PFSK-1 (cell line): ENCODE measurements at regions not wholly inside any gene's neighbourhood (a gene's known extent, or its start where the extent isn't known, plus 50 kb on each side); places are given as distances from the start of the nearest gene placed in this dataset.
A peak's percentile ranks its signal among the peaks of the same experiment; 100 is the strongest.

Experiments used
- FOXP2 ChIP-seq: optimal IDR thresholded peaks from 2 replicates; pipeline ENCODE3; 2011; ENCODE audit warnings: borderline replicate concordance, control low read depth, inconsistent platforms; ENCODE audit not compliant: insufficient read depth; ENCODE audit errors: extremely low read length, extremely low read depth
- POLR2AphosphoS5 ChIP-seq: IDR thresholded peaks from 2 replicates; pipeline ENCODE4 v1.6.1; 2012; ENCODE audit warnings: low read depth, mild to moderate bottlenecking, control low read depth, low read length, moderate library complexity
- REST ChIP-seq, 2 experiments: IDR thresholded peaks; 2 replicates each; pipeline versions ENCODE4 v1.6.1 to v1.8.0; 2011 to 2012; ENCODE audit warnings: low read depth in 2 of 2, low read length in 2 of 2, control low read depth in 1 of 2, inconsistent platforms in 1 of 2, mild to moderate bottlenecking in 1 of 2, moderate library complexity in 1 of 2; ENCODE audit not compliant: insufficient read depth in 1 of 2
- SIN3A ChIP-seq: IDR thresholded peaks from 2 replicates; pipeline ENCODE4 v1.6.1; 2012; ENCODE audit warnings: mild to moderate bottlenecking, low read length, moderate library complexity, borderline replicate concordance; ENCODE audit not compliant: insufficient read depth
- TAF1 ChIP-seq: IDR thresholded peaks from 2 replicates; pipeline ENCODE4 v1.6.1; 2012; ENCODE audit warnings: low read length, control low read depth, borderline replicate concordance; ENCODE audit not compliant: insufficient read depth

- TF ChIP-seq REST (IDR thresholded peaks at IDR 0.05; ENCODE audit: insufficient read depth in 1 of 2, low read depth in 2 of 2, low read length in 2 of 2): no peak
- no peak for TF ChIP-seq SIN3A
- no peak for TF ChIP-seq TAF1
- no peak for TF ChIP-seq POLR2AphosphoS5
- no peak for TF ChIP-seq FOXP2
Measured at GRCh38 chr9:110123341-110124095, 84.4 kb downstream of the C9orf152 start.

GRCh38 chr9:110124439-110124838 lies 83.5 kb downstream of the C9orf152 start:
- TF ChIP-seq FOXP2 (no peak), SIN3A (no peak), POLR2AphosphoS5 (no peak), TAF1 (no peak), REST (IDR thresholded peaks at IDR 0.05; ENCODE audit: insufficient read depth in 1 of 2, low read depth in 2 of 2, low read length in 2 of 2) (no peak)

GRCh38 chr9:110125207-110125751 lies 82.7 kb downstream of the C9orf152 start:
- TF ChIP-seq TAF1 (peak; percentile 33; the same call in 1 of the 2 replicates), SIN3A (no peak), FOXP2 (no peak), REST (IDR thresholded peaks at IDR 0.05; ENCODE audit: insufficient read depth in 1 of 2, low read depth in 2 of 2, low read length in 2 of 2) (no peak), POLR2AphosphoS5 (no peak)

GRCh38 chr9:110125763-110126351 lies 82.1 kb downstream of the C9orf152 start:
- no peak for TF ChIP-seq REST (IDR thresholded peaks at IDR 0.05; ENCODE audit: insufficient read depth in 1 of 2, low read depth in 2 of 2, low read length in 2 of 2)
- TF ChIP-seq FOXP2: no peak
- no peak for TF ChIP-seq SIN3A
- TF ChIP-seq TAF1: no peak
- no peak for TF ChIP-seq POLR2AphosphoS5
